Stomach (tissue), 8 donors: ENCODE measurements at regions not wholly inside any gene's neighbourhood (a gene's known extent, or its start where the extent isn't known, plus 50 kb on each side); places are given as distances from the start of the nearest gene placed in this dataset.

Experiments used
- DNase-seq, 2 donors: peaks; one replicate each; pipeline versions ENCODE4 v3.0.0 to v3.0.0-alpha.2; 2013 to 2019
- H3K27ac ChIP-seq, 5 donors: fragments of 200-600 bp in 4 of 5; sonication (generic) in 4 of 5; one replicate each; pipeline ENCODE4 v1.5.1; 2013 to 2019; ENCODE audit warnings: mild to moderate bottlenecking in 1 of 5, moderate library complexity in 1 of 5
- H3K27me3 ChIP-seq, 3 donors: fragments of 200-600 bp; sonication (generic); one replicate each; pipeline ENCODE4 v1.5.1; 2017 to 2019; ENCODE audit warnings: mixed run types in 1 of 3
- H3K36me3 ChIP-seq, 4 donors: fragments of 200-600 bp; sonication (generic); 1 replicate in 3 of 4; 2 replicates in 1 of 4; pipeline ENCODE4 v1.5.1; 2016 to 2019
- H3K4me1 ChIP-seq, 4 donors: fragments of 200-600 bp; sonication (generic); one replicate each; pipeline ENCODE4 v1.5.1; 2016 to 2019
- H3K4me3 ChIP-seq, 4 donors: fragments of 200-600 bp; sonication (generic) in 3 of 4; one replicate each; pipeline ENCODE4 v1.5.1; 2016 to 2019; ENCODE audit warnings: mild to moderate bottlenecking in 1 of 4
- H3K9me3 ChIP-seq, 4 donors: fragments of 200-600 bp; sonication (generic); one replicate each; pipeline ENCODE4 v1.5.1; 2016 to 2019
- EP300 ChIP-seq: sonication (generic); formaldehyde crosslinking; IDR thresholded peaks from one replicate; pipeline ENCODE4 v1.6.1; 2017; ENCODE audit warnings: antibody characterized with exemption
- POLR2A ChIP-seq, 4 donors: fragments of 450-650 bp; IDR thresholded peaks; one replicate each; pipeline ENCODE4 v1.6.1; 2016; ENCODE audit warnings: antibody characterized with exemption in 4 of 4, control low read depth in 2 of 4, mild to moderate bottlenecking in 1 of 4, moderate library complexity in 1 of 4
- POLR2AphosphoS5 ChIP-seq, 3 donors: sonication (generic); formaldehyde crosslinking; IDR thresholded peaks; one replicate each; pipeline ENCODE4 v1.6.1; 2016; ENCODE audit warnings: antibody characterized with exemption in 3 of 3
- WGBS, 5 donors: extraction: QIAGEN DNeasy Blood & Tissue Kit in 3 of 5; methylation state at CpG; one replicate each; pipeline versions ENCODE4 v1.1.5 to v1.1.7; 2013 to 2018; 5-methylcytosine and 5-hydroxymethylcytosine counted together
- intact Hi-C: fragments of 100-400 bp; cut with DNase I; formaldehyde crosslinking; loops from one replicate; pipeline ENCODE4 v1.15.1; 2023; ENCODE audit warnings: low total_unique reads
- TF ChIP-seq, protein P1 (sequence below), 7 experiments: fragments of 450-650 bp in 4 of 7; fragments of 200-600 bp in 3 of 7; sonication (generic) in 3 of 7; IDR thresholded peaks; one replicate each; pipeline ENCODE4 v1.5.1; 2016 to 2019; ENCODE audit warnings: antibody characterized with exemption in 7 of 7, control low read depth in 2 of 7, mild to moderate bottlenecking in 1 of 7
- donor health status: healthy with polysubstance abuse.
- donor health status: Bipolar disorder and iron deficiency.
- donor health status: healthy.

DNA sequence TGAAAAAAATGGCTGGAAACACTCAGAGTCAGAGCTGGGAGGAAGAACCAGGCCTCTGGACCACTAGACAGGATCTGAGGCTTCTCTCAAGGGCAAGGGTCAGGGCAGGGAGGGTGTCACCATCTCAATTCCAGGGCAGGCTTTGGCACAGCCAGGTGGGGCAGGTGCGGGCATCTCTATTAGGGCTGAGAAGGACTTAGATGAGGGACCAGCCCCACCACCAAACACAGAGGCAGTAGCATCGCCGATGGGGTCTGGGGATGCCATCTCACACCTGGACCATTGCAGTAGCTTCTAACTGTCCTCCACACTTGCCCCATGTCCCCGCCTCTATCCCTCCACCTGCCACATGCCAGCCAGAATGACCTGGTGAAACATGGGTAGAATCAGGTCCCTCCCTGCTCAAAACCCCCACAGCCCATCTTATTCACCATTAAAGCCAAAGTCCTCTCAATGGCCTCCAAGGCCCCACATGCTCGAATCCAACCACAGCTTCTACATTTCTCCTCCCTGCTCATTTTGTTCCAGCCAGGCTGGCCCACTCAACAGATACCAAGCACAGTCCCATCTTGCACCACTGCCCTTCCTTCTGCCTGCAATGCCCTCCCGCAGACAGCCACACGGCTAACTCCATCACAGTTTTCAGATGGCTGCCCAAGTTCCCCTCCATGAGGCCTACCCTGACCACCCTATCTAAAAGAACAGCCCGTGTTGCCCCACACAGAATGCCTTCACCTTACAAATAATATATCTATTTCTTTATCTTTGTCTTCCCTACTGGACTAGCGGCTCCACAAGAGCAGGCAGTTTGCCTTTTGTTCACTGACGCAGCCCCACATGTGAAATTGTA, 177.4 kb downstream of the SMAD2 start:
- Histone ChIP-seq H3K9me3 (no peaks in the 10 kb centered on the region), H3K27ac (no peak overlapping the region), H3K4me3 (no peak overlapping the region), H3K4me1 (peaks cover 0 to 12% (median 6%) of the 10 kb centered on the region in 4 donors), H3K27me3 (peaks cover 0 to 41% (median 4%) of the 10 kb centered on the region in 3 donors), H3K36me3 (no peaks in the 10 kb centered on the region)
- TF ChIP-seq, protein P1, sequence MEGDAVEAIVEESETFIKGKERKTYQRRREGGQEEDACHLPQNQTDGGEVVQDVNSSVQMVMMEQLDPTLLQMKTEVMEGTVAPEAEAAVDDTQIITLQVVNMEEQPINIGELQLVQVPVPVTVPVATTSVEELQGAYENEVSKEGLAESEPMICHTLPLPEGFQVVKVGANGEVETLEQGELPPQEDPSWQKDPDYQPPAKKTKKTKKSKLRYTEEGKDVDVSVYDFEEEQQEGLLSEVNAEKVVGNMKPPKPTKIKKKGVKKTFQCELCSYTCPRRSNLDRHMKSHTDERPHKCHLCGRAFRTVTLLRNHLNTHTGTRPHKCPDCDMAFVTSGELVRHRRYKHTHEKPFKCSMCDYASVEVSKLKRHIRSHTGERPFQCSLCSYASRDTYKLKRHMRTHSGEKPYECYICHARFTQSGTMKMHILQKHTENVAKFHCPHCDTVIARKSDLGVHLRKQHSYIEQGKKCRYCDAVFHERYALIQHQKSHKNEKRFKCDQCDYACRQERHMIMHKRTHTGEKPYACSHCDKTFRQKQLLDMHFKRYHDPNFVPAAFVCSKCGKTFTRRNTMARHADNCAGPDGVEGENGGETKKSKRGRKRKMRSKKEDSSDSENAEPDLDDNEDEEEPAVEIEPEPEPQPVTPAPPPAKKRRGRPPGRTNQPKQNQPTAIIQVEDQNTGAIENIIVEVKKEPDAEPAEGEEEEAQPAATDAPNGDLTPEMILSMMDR (IDR thresholded peaks at IDR 0.05): no peak
- no peak for TF ChIP-seq EP300
- no peak for TF ChIP-seq POLR2A (IDR thresholded peaks at IDR 0.05)
- TF ChIP-seq POLR2AphosphoS5 (IDR thresholded peaks at IDR 0.05): no peak
- DNase-seq: no peak
- 90 to 96% (median 91%) methylated on average over 9 to 10 of the region's 10 CpGs for WGBS, 5 donors
- intact Hi-C loops: no loop called here

DNA sequence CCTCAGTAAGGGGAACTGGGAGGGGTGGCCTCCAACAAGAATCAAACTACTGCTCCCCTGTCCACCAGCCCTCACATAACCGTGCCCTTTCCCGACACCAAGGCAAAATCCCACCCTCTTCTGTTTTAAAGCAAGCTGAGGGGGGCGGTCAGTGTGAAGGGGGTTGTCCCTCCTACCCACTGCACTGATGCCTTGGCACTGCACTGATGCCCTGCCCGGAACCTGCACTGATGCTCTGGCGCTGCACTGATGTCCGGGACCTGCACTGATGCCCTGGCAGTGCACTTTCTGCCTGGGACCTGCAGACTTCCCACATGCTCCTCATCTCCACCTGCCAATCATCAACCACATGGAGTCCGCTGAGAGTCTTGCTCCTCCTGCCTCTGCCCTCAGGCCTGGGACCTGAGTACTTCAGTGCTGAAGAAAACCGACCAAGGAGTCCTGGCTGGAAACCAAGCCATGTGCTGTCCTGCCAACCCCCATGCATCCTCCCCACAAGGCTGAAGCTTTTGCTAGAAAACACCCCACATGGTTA, 179.5 kb downstream of the SMAD2 start:
- intact Hi-C loops: no loop called here
- no peak for TF ChIP-seq EP300
- no peak for TF ChIP-seq POLR2AphosphoS5 (IDR thresholded peaks at IDR 0.05)
- TF ChIP-seq, protein P1 (IDR thresholded peaks at IDR 0.05): no peak
- TF ChIP-seq POLR2A (IDR thresholded peaks at IDR 0.05): no peak
- peaks cover 0 to 39% (median 4%) of the 10 kb centered on the region in 3 donors for H3K27me3 ChIP-seq
- H3K4me1 ChIP-seq: peaks cover 0 to 12% (median 6%) of the 10 kb centered on the region in 4 donors
- no peak overlapping the region for H3K4me3 ChIP-seq
- H3K27ac ChIP-seq: no peak overlapping the region
- H3K36me3 ChIP-seq: no peaks in the 10 kb centered on the region
- no peaks in the 10 kb centered on the region for H3K9me3 ChIP-seq
- DNase-seq: peak in 1 of 2 donors; percentile 16
- 67 to 77% (median 76%) methylated on average over 8 of the region's 8 CpGs for WGBS, 5 donors

DNA sequence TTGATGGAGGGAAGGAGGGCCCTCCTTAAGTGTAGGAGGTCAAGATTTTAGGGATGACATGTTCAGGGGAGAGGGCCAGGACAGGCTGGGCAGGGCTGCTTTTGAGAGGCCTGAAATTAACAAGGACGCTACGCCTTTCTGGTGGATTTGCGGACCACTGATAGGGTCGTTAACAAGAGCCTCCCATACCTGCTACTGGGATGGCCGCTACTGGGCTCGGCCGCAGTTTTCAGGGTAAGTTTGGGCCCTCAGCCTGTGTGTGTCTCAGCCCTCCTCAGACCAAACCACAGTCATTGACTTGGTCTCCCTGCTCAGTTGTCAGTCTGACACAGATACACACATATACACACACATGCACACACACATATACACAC, 180.9 kb downstream of the SMAD2 start:
- Histone ChIP-seq H3K27ac (no peak overlapping the region), H3K4me1 (peaks cover 0 to 12% (median 6%) of the 10 kb centered on the region in 4 donors), H3K4me3 (no peak overlapping the region), H3K36me3 (no peaks in the 10 kb centered on the region), H3K9me3 (no peaks in the 10 kb centered on the region), H3K27me3 (peaks cover 0 to 25% (median 2%) of the 10 kb centered on the region in 3 donors)
- 83 to 90% (median 88%) methylated on average over 7 of the region's 7 CpGs for WGBS, 5 donors
- DNase-seq: peak in 1 of 2 donors; percentile 14
- TF ChIP-seq EP300: no peak
- no peak for TF ChIP-seq POLR2A (IDR thresholded peaks at IDR 0.05)
- TF ChIP-seq POLR2AphosphoS5 (IDR thresholded peaks at IDR 0.05): no peak
- TF ChIP-seq, protein P1 (IDR thresholded peaks at IDR 0.05): no peak
- intact Hi-C loops: loop anchor here (5.0 to 10.0 kb wide), 2 partner anchors 532 to 645 kb away; no protein-coding TSS in a partner anchor

DNA sequence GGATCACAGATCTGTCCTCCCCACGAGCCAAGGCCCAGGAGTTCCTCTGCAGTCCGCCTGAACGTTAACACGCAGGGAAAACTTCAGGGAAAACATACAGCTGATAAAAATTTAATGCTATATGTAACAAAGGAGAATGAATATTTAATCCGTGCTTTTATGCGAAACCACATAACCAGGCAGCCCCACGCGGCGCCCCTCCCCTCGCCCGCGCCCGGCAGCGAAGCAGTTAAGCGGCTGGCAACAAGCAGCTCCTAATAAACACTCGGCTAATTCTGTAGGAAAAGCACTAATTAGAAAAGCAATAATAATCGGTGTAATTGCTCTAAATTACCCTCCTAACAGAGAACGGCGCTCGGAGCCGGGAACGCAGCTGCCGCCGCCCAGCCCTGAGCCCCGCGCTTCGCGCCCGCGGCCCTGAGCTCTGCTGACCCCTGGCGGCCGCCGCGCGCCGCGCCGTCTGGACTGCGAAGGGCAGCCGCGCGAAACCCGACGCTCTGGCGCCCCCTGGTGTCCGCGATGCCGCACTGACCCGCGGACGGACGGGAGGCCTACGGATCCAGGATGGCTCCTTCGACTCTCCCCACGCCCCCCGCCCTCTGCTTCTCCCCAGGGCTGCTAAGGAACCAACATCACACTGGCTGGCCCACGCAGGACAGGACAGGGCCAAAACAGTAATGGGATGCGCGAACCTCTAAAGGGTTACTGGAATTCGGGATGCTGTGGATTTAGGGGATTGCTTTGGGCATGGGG, 181.4 kb downstream of the SMAD2 start:
- H3K27ac ChIP-seq: no peak overlapping the region
- no peak for TF ChIP-seq POLR2A (IDR thresholded peaks at IDR 0.05)
- TF ChIP-seq, protein P1 (IDR thresholded peaks at IDR 0.05): peak in 6 of 7 experiments; percentile 41 to 100 (median 93)
- peak overlapping the region; percentile 26 to 45 (median 38) for H3K4me3 ChIP-seq
- no peaks in the 10 kb centered on the region for H3K36me3 ChIP-seq
- 7 to 9% (median 8%) methylated on average over 50 to 60 of the region's 60 CpGs for WGBS, 5 donors
- intact Hi-C loops: loop anchor here (5.0 to 10.0 kb wide), 2 partner anchors 532 to 644 kb away; no protein-coding TSS in a partner anchor
- peak; percentile 87 to 93 for DNase-seq
- peaks cover 0 to 12% (median 5%) of the 10 kb centered on the region in 4 donors for H3K4me1 ChIP-seq
- no peaks in the 10 kb centered on the region for H3K9me3 ChIP-seq
- H3K27me3 ChIP-seq: peaks cover 0 to 21% (median 0%) of the 10 kb centered on the region in 3 donors
